ENCODE measurements at regions not wholly inside any gene's neighbourhood (a gene's known extent, or its start where the extent isn't known, plus 50 kb on each side); places are given as distances from the start of the nearest gene placed in this dataset.

- no peak for TF ChIP-seq CTCF (IDR thresholded peaks at IDR 0.05; ENCODE audit: low read depth, low read length)
- no peak for TF ChIP-seq EZH2phosphoT487 (IDR thresholded peaks at IDR 0.05; ENCODE audit: low read depth)
Observed at GRCh38 chr17:13989138-13989537, 80.2 kb upstream of the COX10 start.

All from OCI-LY3 (cell line).